ENCODE measurements at regions not wholly inside any gene's neighbourhood (a gene's known extent, or its start where the extent isn't known, plus 50 kb on each side); places are given as distances from the start of the nearest gene placed in this dataset.

DNA sequence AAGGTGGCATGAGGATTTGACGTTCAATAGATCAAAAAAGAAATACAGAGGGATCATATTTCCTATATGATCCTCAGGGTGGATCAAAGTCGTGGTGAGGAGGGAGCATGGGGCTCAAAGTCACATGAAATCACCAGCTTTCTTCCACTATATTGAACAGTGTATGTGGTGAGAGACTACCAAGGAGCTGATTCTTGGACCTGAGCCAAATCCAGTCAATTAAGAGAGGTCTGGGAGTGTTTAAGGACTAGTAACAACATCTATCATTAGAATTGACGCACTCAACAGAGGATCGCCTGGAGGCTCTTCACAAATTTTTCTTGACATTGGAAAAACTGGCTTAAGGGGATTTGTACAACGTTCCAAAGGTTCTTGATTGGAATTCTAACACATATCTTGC, 267.7 kb upstream of the PROX1 start:
- H3K36me3 ChIP-seq (ENCODE audit: insufficient read depth, low read length) = peaks cover 6% of the 10 kb centered on the region
- TF ChIP-seq, protein P1, sequence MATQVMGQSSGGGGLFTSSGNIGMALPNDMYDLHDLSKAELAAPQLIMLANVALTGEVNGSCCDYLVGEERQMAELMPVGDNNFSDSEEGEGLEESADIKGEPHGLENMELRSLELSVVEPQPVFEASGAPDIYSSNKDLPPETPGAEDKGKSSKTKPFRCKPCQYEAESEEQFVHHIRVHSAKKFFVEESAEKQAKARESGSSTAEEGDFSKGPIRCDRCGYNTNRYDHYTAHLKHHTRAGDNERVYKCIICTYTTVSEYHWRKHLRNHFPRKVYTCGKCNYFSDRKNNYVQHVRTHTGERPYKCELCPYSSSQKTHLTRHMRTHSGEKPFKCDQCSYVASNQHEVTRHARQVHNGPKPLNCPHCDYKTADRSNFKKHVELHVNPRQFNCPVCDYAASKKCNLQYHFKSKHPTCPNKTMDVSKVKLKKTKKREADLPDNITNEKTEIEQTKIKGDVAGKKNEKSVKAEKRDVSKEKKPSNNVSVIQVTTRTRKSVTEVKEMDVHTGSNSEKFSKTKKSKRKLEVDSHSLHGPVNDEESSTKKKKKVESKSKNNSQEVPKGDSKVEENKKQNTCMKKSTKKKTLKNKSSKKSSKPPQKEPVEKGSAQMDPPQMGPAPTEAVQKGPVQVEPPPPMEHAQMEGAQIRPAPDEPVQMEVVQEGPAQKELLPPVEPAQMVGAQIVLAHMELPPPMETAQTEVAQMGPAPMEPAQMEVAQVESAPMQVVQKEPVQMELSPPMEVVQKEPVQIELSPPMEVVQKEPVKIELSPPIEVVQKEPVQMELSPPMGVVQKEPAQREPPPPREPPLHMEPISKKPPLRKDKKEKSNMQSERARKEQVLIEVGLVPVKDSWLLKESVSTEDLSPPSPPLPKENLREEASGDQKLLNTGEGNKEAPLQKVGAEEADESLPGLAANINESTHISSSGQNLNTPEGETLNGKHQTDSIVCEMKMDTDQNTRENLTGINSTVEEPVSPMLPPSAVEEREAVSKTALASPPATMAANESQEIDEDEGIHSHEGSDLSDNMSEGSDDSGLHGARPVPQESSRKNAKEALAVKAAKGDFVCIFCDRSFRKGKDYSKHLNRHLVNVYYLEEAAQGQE (IDR thresholded peaks at IDR 0.05; ENCODE audit: borderline replicate concordance) = no peak
- TF ChIP-seq POLR2AphosphoS5 (IDR thresholded peaks at IDR 0.05) (no peak), TAF1 (IDR thresholded peaks at IDR 0.05; ENCODE audit: low read depth) (no peak), SMC3 (conservative IDR thresholded peaks at IDR 0.05; ENCODE audit: poor library complexity) (no peak), EZH2 (IDR thresholded peaks at IDR 0.05; ENCODE audit: borderline replicate concordance, insufficient read depth, low read length, poor library complexity, severe bottlenecking) (no peak), MXI1 (conservative IDR thresholded peaks at IDR 0.05; ENCODE audit: poor library complexity, severe bottlenecking) (no peak), EP300 (conservative IDR thresholded peaks at IDR 0.05; ENCODE audit: poor library complexity, severe bottlenecking) (no peak), RAD21 (conservative IDR thresholded peaks at IDR 0.05) (no peak)
- TF ChIP-seq, protein P2, sequence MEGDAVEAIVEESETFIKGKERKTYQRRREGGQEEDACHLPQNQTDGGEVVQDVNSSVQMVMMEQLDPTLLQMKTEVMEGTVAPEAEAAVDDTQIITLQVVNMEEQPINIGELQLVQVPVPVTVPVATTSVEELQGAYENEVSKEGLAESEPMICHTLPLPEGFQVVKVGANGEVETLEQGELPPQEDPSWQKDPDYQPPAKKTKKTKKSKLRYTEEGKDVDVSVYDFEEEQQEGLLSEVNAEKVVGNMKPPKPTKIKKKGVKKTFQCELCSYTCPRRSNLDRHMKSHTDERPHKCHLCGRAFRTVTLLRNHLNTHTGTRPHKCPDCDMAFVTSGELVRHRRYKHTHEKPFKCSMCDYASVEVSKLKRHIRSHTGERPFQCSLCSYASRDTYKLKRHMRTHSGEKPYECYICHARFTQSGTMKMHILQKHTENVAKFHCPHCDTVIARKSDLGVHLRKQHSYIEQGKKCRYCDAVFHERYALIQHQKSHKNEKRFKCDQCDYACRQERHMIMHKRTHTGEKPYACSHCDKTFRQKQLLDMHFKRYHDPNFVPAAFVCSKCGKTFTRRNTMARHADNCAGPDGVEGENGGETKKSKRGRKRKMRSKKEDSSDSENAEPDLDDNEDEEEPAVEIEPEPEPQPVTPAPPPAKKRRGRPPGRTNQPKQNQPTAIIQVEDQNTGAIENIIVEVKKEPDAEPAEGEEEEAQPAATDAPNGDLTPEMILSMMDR (IDR thresholded peaks at IDR 0.05; ENCODE audit: poor library complexity, severe bottlenecking) = no peak

DNA sequence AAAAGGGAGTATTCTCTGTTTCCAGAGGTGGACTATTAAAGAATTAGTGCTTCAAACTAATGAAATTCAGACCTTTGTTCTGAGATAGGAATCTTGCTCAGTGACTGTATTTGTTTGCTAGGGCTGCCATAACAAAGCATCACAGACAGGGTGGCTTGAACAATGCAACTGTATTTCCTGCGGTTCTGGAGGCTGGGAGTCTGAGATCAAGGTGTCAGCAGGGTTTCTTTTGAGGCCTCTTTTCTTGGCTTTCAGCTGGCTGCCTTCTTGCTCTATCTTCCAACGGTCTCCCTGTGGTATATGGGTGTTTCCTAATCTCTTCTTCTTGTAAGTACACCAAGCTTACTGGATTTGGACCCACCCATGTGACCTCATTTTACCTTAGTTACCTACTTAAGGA, 264.6 kb upstream of the PROX1 start:
- no peaks in the 10 kb centered on the region for H3K9me3 ChIP-seq (ENCODE audit: low read length)
- no peak overlapping the region for H3K4me2 ChIP-seq (ENCODE audit: low read length)
- no peaks in the 10 kb centered on the region for H3K9me2 ChIP-seq (ENCODE audit: insufficient read depth, low read length)
- H3K36me3 ChIP-seq (ENCODE audit: insufficient read depth, low read length) = no peaks in the 10 kb centered on the region
- TF ChIP-seq TAF1 (IDR thresholded peaks at IDR 0.05; ENCODE audit: low read depth) (no peak), SMC3 (conservative IDR thresholded peaks at IDR 0.05; ENCODE audit: poor library complexity) (no peak), EZH2 (IDR thresholded peaks at IDR 0.05; ENCODE audit: borderline replicate concordance, insufficient read depth, low read length, poor library complexity, severe bottlenecking) (no peak), MXI1 (conservative IDR thresholded peaks at IDR 0.05; ENCODE audit: poor library complexity, severe bottlenecking) (no peak), RAD21 (conservative IDR thresholded peaks at IDR 0.05) (no peak), EP300 (conservative IDR thresholded peaks at IDR 0.05; ENCODE audit: poor library complexity, severe bottlenecking) (no peak), POLR2AphosphoS5 (IDR thresholded peaks at IDR 0.05) (no peak)
- TF ChIP-seq, protein P1 (IDR thresholded peaks at IDR 0.05; ENCODE audit: borderline replicate concordance) = no peak
- TF ChIP-seq, protein P2 (IDR thresholded peaks at IDR 0.05; ENCODE audit: poor library complexity, severe bottlenecking) = no peak
- no peaks in the 10 kb centered on the region for H3F3A ChIP-seq (ENCODE audit: insufficient read depth, low read length, poor library complexity, severe bottlenecking)
- H3K79me2 ChIP-seq (replicated peaks; ENCODE audit: insufficient read depth, low read length) = no peaks in the 10 kb centered on the region
- no peak overlapping the region for H2AFZ ChIP-seq (ENCODE audit: low read depth, low read length)
- no peaks in the 10 kb centered on the region for H4K20me1 ChIP-seq (ENCODE audit: insufficient read depth)
- H3K9ac ChIP-seq (ENCODE audit: low read length) = no peak overlapping the region
- H3K27ac ChIP-seq (ENCODE audit: low read length) = no peak overlapping the region
- H3K4me3 ChIP-seq (ENCODE audit: low read length) = no peak overlapping the region
- no peaks in the 10 kb centered on the region for H3K27me3 ChIP-seq (ENCODE audit: insufficient read depth, low read depth, low read length)

More for the DNA sequence above, 267.7 kb upstream of the PROX1 start:
- Histone ChIP-seq H3F3A (ENCODE audit: insufficient read depth, low read length, poor library complexity, severe bottlenecking) (no peaks in the 10 kb centered on the region), H2AFZ (ENCODE audit: low read depth, low read length) (no peak overlapping the region), H3K9me3 (ENCODE audit: low read length) (no peaks in the 10 kb centered on the region), H3K9me2 (ENCODE audit: insufficient read depth, low read length) (no peaks in the 10 kb centered on the region), H4K20me1 (ENCODE audit: insufficient read depth) (no peaks in the 10 kb centered on the region), H3K79me2 (replicated peaks; ENCODE audit: insufficient read depth, low read length) (no peaks in the 10 kb centered on the region), H3K9ac (ENCODE audit: low read length) (no peak overlapping the region), H3K27me3 (ENCODE audit: insufficient read depth, low read depth, low read length) (no peaks in the 10 kb centered on the region), H3K4me2 (ENCODE audit: low read length) (no peak overlapping the region), H3K27ac (ENCODE audit: low read length) (no peak overlapping the region), H3K4me3 (ENCODE audit: low read length) (no peak overlapping the region)
